ENCODE measurements at regions not wholly inside any gene's neighbourhood (a gene's known extent, or its start where the extent isn't known, plus 50 kb on each side); places are given as distances from the start of the nearest gene placed in this dataset.

- Histone ChIP-seq H3K27me3 (replicated peaks in 1 of 4; ENCODE audit: control insufficient read depth in 3 of 4, extremely low read depth in 1 of 4, insufficient read depth in 3 of 4, low read length in 3 of 4) (peaks cover 0 to 11% (median 4%) of the 10 kb centered on the region in 4 experiments; a peak in 4 of 7 replicates), H2BK15ac (ENCODE audit: low read length) (no peak overlapping the region), H2BK20ac (ENCODE audit: low read length) (no peak overlapping the region), H3K79me1 (ENCODE audit: low read depth, low read length) (no peaks in the 10 kb centered on the region), H4K5ac (ENCODE audit: insufficient read length, low read depth, low read length) (no peak overlapping the region), H3K4ac (replicated peaks; ENCODE audit: insufficient read length, low read depth, low read length) (no peak overlapping the region), H3K9ac (replicated peaks in 1 of 4; ENCODE audit: extremely low read depth in 1 of 4, low read depth in 3 of 4, low read length in 3 of 4) (no peak overlapping the region), H2AK5ac (ENCODE audit: low read depth, low read length) (no peak overlapping the region), H3K18ac (ENCODE audit: extremely low read depth, low read length) (peak overlapping the region; percentile 43; the same call in 1 of the 2 replicates), H3K9me3 (ENCODE audit: insufficient read depth in 2 of 2, low read depth in 1 of 2, low read length in 1 of 2) (no peaks in the 10 kb centered on the region), H2BK5ac (ENCODE audit: low read depth, low read length) (no peak overlapping the region), H4K20me1 (replicated peaks in 1 of 2; ENCODE audit: control insufficient read depth in 1 of 2, insufficient read depth in 2 of 2, low read length in 2 of 2) (no peaks in the 10 kb centered on the region), H3K4me3 (ENCODE audit: extremely low read depth in 1 of 4, insufficient read depth in 2 of 4, low read depth in 3 of 4, low read length in 4 of 4) (peak overlapping the region in 1 of 4 experiments; percentile 41; a peak in 2 of 8 replicates), H2AFZ (ENCODE audit: low read length) (peak overlapping the region; percentile 42; the same call in 1 of the 2 replicates), H3K4me2 (ENCODE audit: insufficient read depth in 1 of 2, low read depth in 2 of 2, low read length in 2 of 2) (peak overlapping the region; percentile 6 to 67), H3K27ac (ENCODE audit: low read depth, low read length) (no peak overlapping the region), H2BK12ac (ENCODE audit: low read depth, low read length) (no peak overlapping the region), H2BK120ac (replicated peaks; ENCODE audit: low read depth, low read length) (no peak overlapping the region), H4K91ac (replicated peaks; ENCODE audit: insufficient read length, low read length) (no peak overlapping the region), H4K8ac (ENCODE audit: extremely low read depth, insufficient read depth, low read length) (no peak overlapping the region), H3K14ac (ENCODE audit: insufficient read length) (no peak overlapping the region), H3K56ac (replicated peaks; ENCODE audit: insufficient read length, low read depth, low read length) (no peak overlapping the region), H3K23ac (ENCODE audit: insufficient read length) (no peak overlapping the region), H3K36me3 (ENCODE audit: control insufficient read depth in 2 of 4, insufficient read depth in 4 of 4, low read length in 3 of 4) (no peaks in the 10 kb centered on the region), H3K4me1 (replicated peaks in 1 of 4; ENCODE audit: control insufficient read depth in 3 of 4, insufficient read depth in 4 of 4, low read length in 3 of 4) (peaks cover 8 to 15% (median 8%) of the 10 kb centered on the region in 4 experiments; a peak in 6 of 7 replicates), H3K23me2 (ENCODE audit: low read depth, low read length) (no peaks in the 10 kb centered on the region), H3K79me2 (ENCODE audit: control insufficient read depth in 1 of 2, insufficient read depth in 2 of 2, low read length in 2 of 2) (no peaks in the 10 kb centered on the region)
- ChIA-PET CTCF (ENCODE audit: partially characterized antibody) (interaction anchor here (0.7 to 6.2 kb wide), 39 partner anchors 12 to 535 kb away, joined by 3 to 60 read pairs (median 4); no protein-coding TSS in a partner anchor), POLR2A (ENCODE audit: partially characterized antibody) (interaction anchor here (0.7 kb wide), 1 partner anchor 72 kb away, joined by 3 read pairs; no protein-coding TSS in a partner anchor)
- FAIRE-seq, result peak; percentile 91
- peak; percentile 68 to 84 for DNase-seq (ENCODE audit: low read depth in 1 of 2, low spot score in 2 of 2)
- WGBS, 2 experiments (ENCODE audit: extremely low coverage in 1 of 2, insufficient coverage in 1 of 2, insufficient read length in 1 of 2, insufficient replicate concordance in 2 of 2, low coverage in 1 of 2, low lambda C conversion rate in 2 of 2, missing lambda C conversion rate in 1 of 2), result 22% methylated on average over 13 of the region's 13 CpGs; no CpG with 5 or more reads in 1 of the 2 experiments
- peak; percentile 84 to 91 for TF ChIP-seq RAD21 (IDR thresholded peaks at IDR 0.05 in 1 of 2, conservative IDR thresholded peaks at IDR 0.05 in 1 of 2; ENCODE audit: low read depth in 2 of 2, low read length in 2 of 2)
- TF ChIP-seq, protein P1, sequence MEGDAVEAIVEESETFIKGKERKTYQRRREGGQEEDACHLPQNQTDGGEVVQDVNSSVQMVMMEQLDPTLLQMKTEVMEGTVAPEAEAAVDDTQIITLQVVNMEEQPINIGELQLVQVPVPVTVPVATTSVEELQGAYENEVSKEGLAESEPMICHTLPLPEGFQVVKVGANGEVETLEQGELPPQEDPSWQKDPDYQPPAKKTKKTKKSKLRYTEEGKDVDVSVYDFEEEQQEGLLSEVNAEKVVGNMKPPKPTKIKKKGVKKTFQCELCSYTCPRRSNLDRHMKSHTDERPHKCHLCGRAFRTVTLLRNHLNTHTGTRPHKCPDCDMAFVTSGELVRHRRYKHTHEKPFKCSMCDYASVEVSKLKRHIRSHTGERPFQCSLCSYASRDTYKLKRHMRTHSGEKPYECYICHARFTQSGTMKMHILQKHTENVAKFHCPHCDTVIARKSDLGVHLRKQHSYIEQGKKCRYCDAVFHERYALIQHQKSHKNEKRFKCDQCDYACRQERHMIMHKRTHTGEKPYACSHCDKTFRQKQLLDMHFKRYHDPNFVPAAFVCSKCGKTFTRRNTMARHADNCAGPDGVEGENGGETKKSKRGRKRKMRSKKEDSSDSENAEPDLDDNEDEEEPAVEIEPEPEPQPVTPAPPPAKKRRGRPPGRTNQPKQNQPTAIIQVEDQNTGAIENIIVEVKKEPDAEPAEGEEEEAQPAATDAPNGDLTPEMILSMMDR (IDR thresholded peaks at IDR 0.05; ENCODE audit: control extremely low read depth in 1 of 3, insufficient read depth in 1 of 3, low read depth in 1 of 3, low read length in 3 of 3), result peak; percentile 47 to 82 (median 73)
- TF ChIP-seq JUN (IDR thresholded peaks at IDR 0.05; ENCODE audit: low read depth, low read length), result no peak
- no peak for TF ChIP-seq FOSL1 (IDR thresholded peaks at IDR 0.05; ENCODE audit: insufficient read depth, low read depth, low read length)
- TF ChIP-seq MAFK (IDR thresholded peaks at IDR 0.05; ENCODE audit: low read depth, low read length), result no peak
- TF ChIP-seq BRCA1 (IDR thresholded peaks at IDR 0.05; ENCODE audit: low read depth, low read length), result no peak
- TF ChIP-seq TBP (IDR thresholded peaks at IDR 0.05; ENCODE audit: low read depth, low read length), result no peak
- TF ChIP-seq CHD1 (IDR thresholded peaks at IDR 0.05; ENCODE audit: low read depth, low read length), result no peak
- peak; percentile 90 for TF ChIP-seq CTBP2 (IDR thresholded peaks at IDR 0.05; ENCODE audit: borderline replicate concordance, insufficient read depth, insufficient read length, low read length)
These were observed 59.6 kb upstream of the PAX6 start for GRCh38 chr11:31870609-31871309.

Measured in H1 (cell line).